Choroid plexus epithelial cell (primary cell): ENCODE measurements at regions not wholly inside any gene's neighbourhood (a gene's known extent, or its start where the extent isn't known, plus 50 kb on each side); places are given as distances from the start of the nearest gene placed in this dataset.

Source experiments
- DNase-seq: peaks from one replicate; pipeline ENCODE4 v3.0.0-alpha.2; 2010; ENCODE audit warnings: low read depth
- H3K4me3 ChIP-seq: 2 replicates; pipeline ENCODE4 v1.5.1; 2011; ENCODE audit warnings: low read depth, mild to moderate bottlenecking, control low read depth, low read length, moderate library complexity
- TF ChIP-seq, protein P1 (sequence below): conservative IDR thresholded peaks from 2 replicates; pipeline ENCODE4 v1.5.1; 2011; ENCODE audit warnings: low read depth, mild to moderate bottlenecking, control low read depth, inconsistent platforms, low read length, moderate library complexity

DNA sequence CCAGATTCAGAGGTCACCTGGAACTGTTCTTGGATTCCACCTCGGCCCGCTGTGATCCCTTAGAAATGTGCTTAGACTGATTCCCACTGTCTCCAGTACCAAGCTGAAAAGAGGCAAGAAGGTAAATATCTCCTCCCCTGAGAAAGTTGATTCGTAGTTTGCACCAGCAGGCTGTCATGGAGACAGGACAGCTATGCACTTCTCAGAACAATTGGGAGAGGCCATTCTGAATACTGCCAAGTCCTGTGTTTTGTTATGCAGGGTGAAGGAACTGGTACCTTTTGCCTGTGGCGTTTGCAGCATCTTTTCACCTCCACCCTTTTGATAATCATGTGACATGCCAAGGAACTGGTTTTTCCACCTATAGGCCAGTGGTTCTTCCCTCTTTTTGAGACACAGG lies 58.2 kb upstream of the RNGTT start:
- H3K4me3 ChIP-seq: no peak overlapping the region
- no peak for DNase-seq
- TF ChIP-seq, protein P1, sequence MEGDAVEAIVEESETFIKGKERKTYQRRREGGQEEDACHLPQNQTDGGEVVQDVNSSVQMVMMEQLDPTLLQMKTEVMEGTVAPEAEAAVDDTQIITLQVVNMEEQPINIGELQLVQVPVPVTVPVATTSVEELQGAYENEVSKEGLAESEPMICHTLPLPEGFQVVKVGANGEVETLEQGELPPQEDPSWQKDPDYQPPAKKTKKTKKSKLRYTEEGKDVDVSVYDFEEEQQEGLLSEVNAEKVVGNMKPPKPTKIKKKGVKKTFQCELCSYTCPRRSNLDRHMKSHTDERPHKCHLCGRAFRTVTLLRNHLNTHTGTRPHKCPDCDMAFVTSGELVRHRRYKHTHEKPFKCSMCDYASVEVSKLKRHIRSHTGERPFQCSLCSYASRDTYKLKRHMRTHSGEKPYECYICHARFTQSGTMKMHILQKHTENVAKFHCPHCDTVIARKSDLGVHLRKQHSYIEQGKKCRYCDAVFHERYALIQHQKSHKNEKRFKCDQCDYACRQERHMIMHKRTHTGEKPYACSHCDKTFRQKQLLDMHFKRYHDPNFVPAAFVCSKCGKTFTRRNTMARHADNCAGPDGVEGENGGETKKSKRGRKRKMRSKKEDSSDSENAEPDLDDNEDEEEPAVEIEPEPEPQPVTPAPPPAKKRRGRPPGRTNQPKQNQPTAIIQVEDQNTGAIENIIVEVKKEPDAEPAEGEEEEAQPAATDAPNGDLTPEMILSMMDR: no peak

DNA sequence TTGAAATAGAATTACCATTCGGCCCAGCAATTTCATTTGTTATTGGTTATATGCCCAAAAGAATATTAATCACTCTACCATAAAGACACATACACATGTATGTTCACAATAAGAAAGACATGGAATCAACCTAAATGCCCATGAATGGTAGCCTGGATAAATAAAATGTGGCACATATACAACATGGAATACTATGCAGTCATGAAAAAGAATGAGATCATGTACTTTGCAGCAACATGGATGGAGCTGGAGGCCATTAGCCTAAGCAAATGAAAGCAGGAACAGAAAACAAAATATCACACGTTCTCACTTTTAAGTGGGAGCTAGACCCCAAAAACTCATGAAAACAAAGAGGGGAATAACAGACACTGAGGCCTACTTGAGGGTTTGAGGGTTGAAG lies 52.6 kb upstream of the RNGTT start:
- no peak for DNase-seq
- no peak overlapping the region for H3K4me3 ChIP-seq
- TF ChIP-seq, protein P1: no peak

DNA sequence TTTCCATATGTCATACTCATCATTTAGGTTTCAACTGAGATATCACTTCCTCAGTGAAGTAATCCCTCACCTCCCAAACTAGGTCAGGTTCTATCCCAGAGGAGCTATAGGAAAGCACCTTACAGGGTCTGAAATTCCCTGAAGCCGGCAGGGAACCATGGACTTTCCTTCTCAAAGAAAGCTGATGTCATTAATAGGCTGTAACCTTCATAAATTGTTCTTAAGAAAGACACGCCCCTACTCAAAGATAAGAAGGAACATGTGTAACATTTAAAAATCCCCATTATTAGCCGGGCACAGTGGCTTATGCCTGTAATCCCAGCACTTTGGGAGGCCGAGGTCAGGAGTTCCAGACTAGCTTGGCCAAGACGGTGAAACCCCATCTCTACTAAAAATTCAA lies 50.0 kb upstream of the RNGTT start:
- H3K4me3 ChIP-seq: no peak overlapping the region
- TF ChIP-seq, protein P1: no peak
- DNase-seq: no peak
